ENCODE measurements at regions not wholly inside any gene's neighbourhood (a gene's known extent, or its start where the extent isn't known, plus 50 kb on each side); places are given as distances from the start of the nearest gene placed in this dataset.
"Not testable (repeated sequence)": the region's sequence is repeated elsewhere in the genome, so short reads cannot be mapped to it uniquely, and the experiment has no call there.

- whole genome bisulfite sequencing (ENCODE audit: insufficient coverage) = 96% methylated on average over 6 of the region's 12 CpGs
- DNase-seq = no peak
- Histone ChIP-seq H3K4me1 (ENCODE audit: control extremely low read depth in 1 of 4, control insufficient read depth in 4 of 4, insufficient read depth in 4 of 4, low read length in 3 of 4) (no peaks in the 10 kb centered on the region), H3K4me3 (ENCODE audit: control insufficient read depth in 1 of 7, extremely low read depth in 1 of 7, insufficient read depth in 4 of 7, low read depth in 2 of 7, low read length in 6 of 7) (no peak overlapping the region), H3K27me3 (replicated peaks in 2 of 5; ENCODE audit: control insufficient read depth in 4 of 5, insufficient read depth in 5 of 5, low read length in 4 of 5) (no peaks in the 10 kb centered on the region), H3K36me3 (ENCODE audit: control insufficient read depth in 4 of 4, insufficient read depth in 4 of 4, low read length in 3 of 4) (no peaks in the 10 kb centered on the region), H3K9me3 (ENCODE audit: control extremely low read depth in 1 of 5, control insufficient read depth in 4 of 5, insufficient read depth in 2 of 5, low read depth in 1 of 5, low read length in 4 of 5) (no peaks in the 10 kb centered on the region), H3K27ac (ENCODE audit: insufficient read depth in 1 of 2, low read depth in 1 of 2, low read length in 2 of 2, poor library complexity in 1 of 2, severe bottlenecking in 2 of 2) (no peak overlapping the region)
- ChIA-PET CTCF (interaction anchor here (1.5 kb wide), 1 partner anchor 11 kb away, joined by 4 read pairs; no protein-coding TSS in a partner anchor), POLR2A (no interaction called here)
These were observed 1426.4 kb downstream of the PCDH9 start for GRCh38 chr13:65803530-65804392.

GRCh38 chr13:65789815-65790214, 1440.3 kb downstream of the PCDH9 start:
- ChIA-PET POLR2A (no interaction called here), CTCF (no interaction called here)
- WGBS (ENCODE audit: insufficient coverage) = no CpG with 5 or more reads among the region's 1 CpG
- no peaks in the 10 kb centered on the region for H3K36me3 ChIP-seq (ENCODE audit: control insufficient read depth in 4 of 4, insufficient read depth in 4 of 4, low read length in 3 of 4)
- H3K27me3 ChIP-seq (replicated peaks in 2 of 5; ENCODE audit: control insufficient read depth in 4 of 5, insufficient read depth in 5 of 5, low read length in 4 of 5) = no peaks in the 10 kb centered on the region
- H3K4me3 ChIP-seq (ENCODE audit: control insufficient read depth in 1 of 7, extremely low read depth in 1 of 7, insufficient read depth in 4 of 7, low read depth in 2 of 7, low read length in 6 of 7) = no peak overlapping the region
- no peak for DNase-seq
- H3K4me1 ChIP-seq (ENCODE audit: control extremely low read depth in 1 of 4, control insufficient read depth in 4 of 4, insufficient read depth in 4 of 4, low read length in 3 of 4) = no peaks in the 10 kb centered on the region
- H3K27ac ChIP-seq (ENCODE audit: insufficient read depth in 1 of 2, low read depth in 1 of 2, low read length in 2 of 2, poor library complexity in 1 of 2, severe bottlenecking in 2 of 2) = no peak overlapping the region
- no peaks in the 10 kb centered on the region for H3K9me3 ChIP-seq (ENCODE audit: control extremely low read depth in 1 of 5, control insufficient read depth in 4 of 5, insufficient read depth in 2 of 5, low read depth in 1 of 5, low read length in 4 of 5)

- no peak for DNase-seq
- CTCF ChIA-PET = no interaction called here
- no peak overlapping the region for H3K4me3 ChIP-seq (ENCODE audit: control insufficient read depth in 1 of 7, extremely low read depth in 1 of 7, insufficient read depth in 4 of 7, low read depth in 2 of 7, low read length in 6 of 7)
- POLR2A ChIA-PET = no interaction called here
- H3K36me3 ChIP-seq (ENCODE audit: control insufficient read depth in 4 of 4, insufficient read depth in 4 of 4, low read length in 3 of 4) = no peaks in the 10 kb centered on the region
- WGBS (ENCODE audit: insufficient coverage) = no CpG with 5 or more reads among the region's 3 CpGs
- H3K27ac ChIP-seq (ENCODE audit: insufficient read depth in 1 of 2, low read depth in 1 of 2, low read length in 2 of 2, poor library complexity in 1 of 2, severe bottlenecking in 2 of 2) = no peak overlapping the region
- H3K27me3 ChIP-seq (replicated peaks in 2 of 5; ENCODE audit: control insufficient read depth in 4 of 5, insufficient read depth in 5 of 5, low read length in 4 of 5) = no peaks in the 10 kb centered on the region
- H3K4me1 ChIP-seq (ENCODE audit: control extremely low read depth in 1 of 4, control insufficient read depth in 4 of 4, insufficient read depth in 4 of 4, low read length in 3 of 4) = no peaks in the 10 kb centered on the region
- no peaks in the 10 kb centered on the region for H3K9me3 ChIP-seq (ENCODE audit: control extremely low read depth in 1 of 5, control insufficient read depth in 4 of 5, insufficient read depth in 2 of 5, low read depth in 1 of 5, low read length in 4 of 5)
These were observed 1443.1 kb downstream of the PCDH9 start for GRCh38 chr13:65787082-65787481.

GRCh38 chr13:65784088-65784816, 1445.9 kb downstream of the PCDH9 start:
- no peak for DNase-seq
- ChIA-PET CTCF (no interaction called here), POLR2A (no interaction called here)
- no peak overlapping the region for H3K27ac ChIP-seq (ENCODE audit: insufficient read depth in 1 of 2, low read depth in 1 of 2, low read length in 2 of 2, poor library complexity in 1 of 2, severe bottlenecking in 2 of 2)
- no peak overlapping the region for H3K4me3 ChIP-seq (ENCODE audit: control insufficient read depth in 1 of 7, extremely low read depth in 1 of 7, insufficient read depth in 4 of 7, low read depth in 2 of 7, low read length in 6 of 7)
- H3K27me3 ChIP-seq (replicated peaks in 2 of 5; ENCODE audit: control insufficient read depth in 4 of 5, insufficient read depth in 5 of 5, low read length in 4 of 5) = no peaks in the 10 kb centered on the region
- no peaks in the 10 kb centered on the region for H3K36me3 ChIP-seq (ENCODE audit: control insufficient read depth in 4 of 4, insufficient read depth in 4 of 4, low read length in 3 of 4)
- no peaks in the 10 kb centered on the region for H3K4me1 ChIP-seq (ENCODE audit: control extremely low read depth in 1 of 4, control insufficient read depth in 4 of 4, insufficient read depth in 4 of 4, low read length in 3 of 4)
- no peaks in the 10 kb centered on the region for H3K9me3 ChIP-seq (ENCODE audit: control extremely low read depth in 1 of 5, control insufficient read depth in 4 of 5, insufficient read depth in 2 of 5, low read depth in 1 of 5, low read length in 4 of 5)
- WGBS (ENCODE audit: insufficient coverage) = 90% methylated on average over 4 of the region's 12 CpGs

- no peaks in the 10 kb centered on the region for H3K36me3 ChIP-seq (ENCODE audit: control insufficient read depth in 4 of 4, insufficient read depth in 4 of 4, low read length in 3 of 4)
- POLR2A ChIA-PET = no interaction called here
- no peaks in the 10 kb centered on the region for H3K27me3 ChIP-seq (replicated peaks in 2 of 5; ENCODE audit: control insufficient read depth in 4 of 5, insufficient read depth in 5 of 5, low read length in 4 of 5)
- H3K27ac ChIP-seq (ENCODE audit: insufficient read depth in 1 of 2, low read depth in 1 of 2, low read length in 2 of 2, poor library complexity in 1 of 2, severe bottlenecking in 2 of 2) = no peak overlapping the region
- CTCF ChIA-PET = no interaction called here
- no peak for DNase-seq
- H3K4me1 ChIP-seq (ENCODE audit: control extremely low read depth in 1 of 4, control insufficient read depth in 4 of 4, insufficient read depth in 4 of 4, low read length in 3 of 4) = no peaks in the 10 kb centered on the region
- H3K9me3 ChIP-seq (ENCODE audit: control extremely low read depth in 1 of 5, control insufficient read depth in 4 of 5, insufficient read depth in 2 of 5, low read depth in 1 of 5, low read length in 4 of 5) = no peaks in the 10 kb centered on the region
- H3K4me3 ChIP-seq (ENCODE audit: control insufficient read depth in 1 of 7, extremely low read depth in 1 of 7, insufficient read depth in 4 of 7, low read depth in 2 of 7, low read length in 6 of 7) = no peak overlapping the region
- 96% methylated on average over 6 of the region's 6 CpGs for WGBS (ENCODE audit: insufficient coverage)
These were observed 1446.8 kb downstream of the PCDH9 start for GRCh38 chr13:65783383-65783782.

GRCh38 chr13:65771704-65772313, 1458.3 kb downstream of the PCDH9 start:
- WGBS (ENCODE audit: insufficient coverage) = 100% methylated on average over 3 of the region's 6 CpGs
- POLR2A ChIA-PET = not testable (repeated sequence)

GRCh38 chr13:65768545-65768944, 1461.6 kb downstream of the PCDH9 start:
- POLR2A ChIA-PET = no interaction called here
- Histone ChIP-seq H3K27ac (ENCODE audit: insufficient read depth in 1 of 2, low read depth in 1 of 2, low read length in 2 of 2, poor library complexity in 1 of 2, severe bottlenecking in 2 of 2) (no peak overlapping the region), H3K4me3 (ENCODE audit: control insufficient read depth in 1 of 7, extremely low read depth in 1 of 7, insufficient read depth in 4 of 7, low read depth in 2 of 7, low read length in 6 of 7) (no peak overlapping the region), H3K27me3 (replicated peaks in 2 of 5; ENCODE audit: control insufficient read depth in 4 of 5, insufficient read depth in 5 of 5, low read length in 4 of 5) (no peaks in the 10 kb centered on the region), H3K9me3 (ENCODE audit: control extremely low read depth in 1 of 5, control insufficient read depth in 4 of 5, insufficient read depth in 2 of 5, low read depth in 1 of 5, low read length in 4 of 5) (peaks cover 0 to 7% (median 4%) of the 10 kb centered on the region in 5 experiments), H3K36me3 (ENCODE audit: control insufficient read depth in 4 of 4, insufficient read depth in 4 of 4, low read length in 3 of 4) (no peaks in the 10 kb centered on the region), H3K4me1 (ENCODE audit: control extremely low read depth in 1 of 4, control insufficient read depth in 4 of 4, insufficient read depth in 4 of 4, low read length in 3 of 4) (no peaks in the 10 kb centered on the region)
- CTCF ChIA-PET = no interaction called here
- DNase-seq = no peak
- 95% methylated on average over 5 of the region's 6 CpGs for WGBS (ENCODE audit: insufficient coverage)

More at GRCh38 chr13:65771704-65772313, 1458.3 kb downstream of the PCDH9 start:
- H3K36me3 ChIP-seq (ENCODE audit: control insufficient read depth in 4 of 4, insufficient read depth in 4 of 4, low read length in 3 of 4); CTCF ChIA-PET; H3K27ac ChIP-seq (ENCODE audit: insufficient read depth in 1 of 2, low read depth in 1 of 2, low read length in 2 of 2, poor library complexity in 1 of 2, severe bottlenecking in 2 of 2); H3K9me3 ChIP-seq (ENCODE audit: control extremely low read depth in 1 of 5, control insufficient read depth in 4 of 5, insufficient read depth in 2 of 5, low read depth in 1 of 5, low read length in 4 of 5); H3K4me1 ChIP-seq (ENCODE audit: control extremely low read depth in 1 of 4, control insufficient read depth in 4 of 4, insufficient read depth in 4 of 4, low read length in 3 of 4); H3K27me3 ChIP-seq (replicated peaks in 2 of 5; ENCODE audit: control insufficient read depth in 4 of 5, insufficient read depth in 5 of 5, low read length in 4 of 5); H3K4me3 ChIP-seq (ENCODE audit: control insufficient read depth in 1 of 7, extremely low read depth in 1 of 7, insufficient read depth in 4 of 7, low read depth in 2 of 7, low read length in 6 of 7); DNase-seq: not testable (repeated sequence)
